GM18499 (cell line): ENCODE measurements at regions not wholly inside any gene's neighbourhood (a gene's known extent, or its start where the extent isn't known, plus 50 kb on each side); places are given as distances from the start of the nearest gene placed in this dataset.
"Not testable (repeated sequence)": the region's sequence is repeated elsewhere in the genome, so short reads cannot be mapped to it uniquely, and the experiment has no call there.

Source experiments
- ATAC-seq: cut with Tn5 transposase; IDR thresholded peaks from one replicate; pipeline ENCODE4 v1.9.1; 2021; ENCODE audit warnings: moderate number of reproducible peaks; ENCODE audit not compliant: insufficient read depth, unreplicated experiment

GRCh38 chr13:63741814-63742101 lies 2326.1 kb upstream of the PCDH20 start:
- ATAC-seq: not testable (repeated sequence)

- no peak for ATAC-seq
Measured at GRCh38 chr13:63741029-63741813, 2325.6 kb upstream of the PCDH20 start.

GRCh38 chr13:63739112-63739735 lies 2323.6 kb upstream of the PCDH20 start:
- ATAC-seq: not testable (repeated sequence)

- ATAC-seq: no peak
Measured at GRCh38 chr13:63737418-63737817, 2321.8 kb upstream of the PCDH20 start.

- ATAC-seq: no peak
Measured at GRCh38 chr13:63731896-63732295, 2316.2 kb upstream of the PCDH20 start.

- ATAC-seq: not testable (repeated sequence)
Measured at GRCh38 chr13:63712159-63712558, 2296.5 kb upstream of the PCDH20 start.

GRCh38 chr13:63706751-63707150 lies 2291.1 kb upstream of the PCDH20 start:
- ATAC-seq: no peak

GRCh38 chr13:63704521-63704920 lies 2288.9 kb upstream of the PCDH20 start:
- ATAC-seq: no peak

- ATAC-seq: no peak
Measured at GRCh38 chr13:63700350-63700749, 2284.7 kb upstream of the PCDH20 start.

GRCh38 chr13:63699948-63700347 lies 2284.3 kb upstream of the PCDH20 start:
- no peak for ATAC-seq

GRCh38 chr13:63696055-63696454 lies 2280.4 kb upstream of the PCDH20 start:
- no peak for ATAC-seq

- ATAC-seq: no peak
Measured at GRCh38 chr13:63693696-63694095, 2278.0 kb upstream of the PCDH20 start.

- ATAC-seq: no peak
Measured at GRCh38 chr13:63691474-63691873, 2275.8 kb upstream of the PCDH20 start.

- ATAC-seq: no peak
Measured at GRCh38 chr13:63690672-63691071, 2275.0 kb upstream of the PCDH20 start.

- no peak for ATAC-seq
Measured at GRCh38 chr13:63684822-63685221, 2269.2 kb upstream of the PCDH20 start.

- no peak for ATAC-seq
Measured at GRCh38 chr13:63680704-63681103, 2265.1 kb upstream of the PCDH20 start.

GRCh38 chr13:63671296-63671695 lies 2255.6 kb upstream of the PCDH20 start:
- ATAC-seq: no peak

GRCh38 chr13:63651394-63651793 lies 2235.7 kb upstream of the PCDH20 start:
- ATAC-seq: no peak

GRCh38 chr13:63643543-63643942 lies 2227.9 kb upstream of the PCDH20 start:
- no peak for ATAC-seq

GRCh38 chr13:63636316-63636993 lies 2220.8 kb upstream of the PCDH20 start:
- no peak for ATAC-seq

- no peak for ATAC-seq
Measured at GRCh38 chr13:63632321-63632720, 2216.7 kb upstream of the PCDH20 start.

GRCh38 chr13:63631006-63631405 lies 2215.4 kb upstream of the PCDH20 start:
- no peak for ATAC-seq
